8988T (cell line): ENCODE measurements at regions not wholly inside any gene's neighbourhood (a gene's known extent, or its start where the extent isn't known, plus 50 kb on each side); places are given as distances from the start of the nearest gene placed in this dataset.
"Not testable (repeated sequence)": the region's sequence is repeated elsewhere in the genome, so short reads cannot be mapped to it uniquely, and the experiment has no call there.

Source experiments
- DNase-seq: peaks from one replicate; pipeline ENCODE4 v3.0.0; 2011

DNA sequence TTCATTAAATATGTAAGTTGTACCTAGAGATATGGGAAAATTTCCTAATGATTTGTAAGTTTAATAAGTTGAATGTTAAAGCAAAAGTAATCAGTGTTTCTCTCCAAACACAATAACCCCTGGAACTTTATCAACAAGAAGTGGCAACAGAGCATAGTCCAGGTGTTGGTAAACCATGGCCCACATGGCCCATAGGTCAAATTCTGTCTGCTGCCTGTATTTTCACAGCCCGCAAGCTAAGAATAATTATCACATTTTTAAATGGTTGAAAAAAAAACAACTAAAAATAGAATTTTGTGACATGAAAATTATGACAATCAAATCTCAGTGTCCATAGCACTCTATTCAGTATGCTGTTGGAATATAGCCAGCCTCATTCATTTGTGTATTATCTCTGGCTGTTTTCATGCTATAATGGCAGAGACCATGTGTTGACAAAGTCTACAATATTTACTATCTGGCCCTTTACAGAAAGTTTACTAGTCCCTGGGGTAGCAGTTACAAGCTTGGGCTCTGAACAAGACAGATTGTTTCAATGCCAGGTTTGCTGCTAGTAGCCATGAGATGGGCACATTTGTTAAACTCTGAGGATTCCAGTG, 395.8 kb downstream of the GASK1B start:
- no peak for DNase-seq

GRCh38 chr4:157775971-157776370, 396.9 kb downstream of the GASK1B start:
- DNase-seq: no peak

DNA sequence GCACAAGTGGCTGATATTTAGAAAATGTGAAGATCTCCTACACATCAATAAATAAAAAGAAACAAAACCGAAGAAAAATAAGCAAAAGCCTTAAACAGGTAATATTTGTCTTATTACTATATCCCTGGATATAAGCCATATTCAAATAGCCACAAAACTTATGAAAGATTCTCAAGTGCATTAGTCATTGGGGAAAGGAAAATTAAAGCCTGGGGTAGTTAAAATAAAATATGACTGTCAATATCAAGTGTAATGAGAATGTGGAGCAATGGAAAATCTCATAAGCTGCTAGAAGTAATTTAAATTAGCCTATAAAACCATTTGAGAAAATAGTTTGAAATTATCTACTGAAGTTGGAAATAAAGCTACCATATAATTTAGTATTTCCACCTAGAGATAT, 399.9 kb downstream of the GASK1B start:
- no peak for DNase-seq

DNA sequence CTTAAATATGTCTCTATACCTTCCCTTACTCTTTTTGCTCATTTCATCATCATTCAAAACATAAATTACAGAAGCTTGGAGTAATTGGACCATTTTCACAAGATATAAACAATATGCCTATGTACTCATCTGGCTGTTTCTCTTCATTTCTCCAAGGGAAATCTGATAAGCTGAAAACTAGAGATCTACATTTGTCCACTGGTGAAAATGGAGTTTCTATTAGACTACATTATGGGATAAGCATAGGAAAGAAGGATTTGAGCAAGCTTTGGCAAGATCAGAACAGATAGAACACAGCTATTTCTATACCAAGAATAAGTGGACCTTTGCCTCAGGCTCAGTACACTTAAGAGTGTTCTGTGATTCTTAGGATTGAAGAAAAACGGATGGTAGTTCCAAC, 404.4 kb downstream of the GASK1B start:
- DNase-seq: no peak

- no peak for DNase-seq
Measured at GRCh38 chr4:157763490-157763889, 409.3 kb downstream of the GASK1B start.

DNA sequence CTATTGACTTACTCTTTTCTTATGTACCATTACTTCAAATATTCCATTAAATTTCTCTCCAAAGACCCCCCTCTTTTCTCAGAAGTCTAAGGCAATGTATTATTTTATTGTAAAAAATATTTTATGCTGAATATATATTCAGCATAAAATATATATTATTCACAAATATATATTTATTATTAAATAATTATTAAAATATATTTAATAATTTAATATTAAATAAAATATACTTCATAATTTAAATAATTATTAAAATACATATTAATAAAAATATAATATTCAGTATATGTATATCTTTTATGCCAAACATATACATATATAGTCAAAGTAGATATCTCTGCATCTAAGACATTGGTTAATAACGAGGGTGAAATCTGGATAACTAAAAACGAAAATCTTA, 418.4 kb downstream of the GASK1B start:
- DNase-seq: no peak

DNA sequence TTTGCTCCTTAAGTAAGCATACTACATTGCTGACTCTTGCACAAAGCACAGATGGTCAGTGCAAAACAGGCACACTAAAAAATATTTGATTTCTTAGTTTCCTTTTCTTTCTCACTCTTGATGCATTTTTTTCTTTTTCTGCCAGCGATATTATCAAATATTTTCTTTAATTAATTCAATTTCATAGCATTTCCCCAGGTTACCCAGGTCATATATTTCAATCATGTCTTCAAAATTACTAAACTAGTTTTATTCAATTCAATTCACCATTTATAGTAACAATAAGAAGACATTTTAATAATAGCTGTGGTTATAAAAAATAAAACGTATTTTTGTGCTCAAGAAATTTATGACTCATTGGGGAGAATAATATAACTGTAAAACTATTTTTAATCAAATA, 421.2 kb downstream of the GASK1B start:
- DNase-seq: no peak

DNA sequence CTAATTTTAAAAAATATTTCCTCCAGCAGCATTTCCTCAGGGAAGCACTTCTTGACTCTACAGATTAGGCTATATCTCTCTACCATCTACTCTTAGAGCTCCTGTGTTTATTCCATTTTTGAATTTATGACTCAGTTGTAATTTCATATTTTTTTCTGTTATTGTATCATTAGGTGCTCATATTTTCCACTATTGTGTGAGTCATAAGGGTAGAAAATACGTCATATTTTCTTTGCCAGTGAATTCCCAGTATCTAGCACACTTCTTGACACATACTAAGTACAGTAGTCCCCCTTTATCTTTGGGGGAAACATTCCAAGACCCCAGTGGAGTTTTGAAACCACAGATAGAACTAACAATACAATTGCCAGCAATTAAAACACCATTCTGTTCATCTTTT, 431.2 kb downstream of the GASK1B start:
- no peak for DNase-seq

DNA sequence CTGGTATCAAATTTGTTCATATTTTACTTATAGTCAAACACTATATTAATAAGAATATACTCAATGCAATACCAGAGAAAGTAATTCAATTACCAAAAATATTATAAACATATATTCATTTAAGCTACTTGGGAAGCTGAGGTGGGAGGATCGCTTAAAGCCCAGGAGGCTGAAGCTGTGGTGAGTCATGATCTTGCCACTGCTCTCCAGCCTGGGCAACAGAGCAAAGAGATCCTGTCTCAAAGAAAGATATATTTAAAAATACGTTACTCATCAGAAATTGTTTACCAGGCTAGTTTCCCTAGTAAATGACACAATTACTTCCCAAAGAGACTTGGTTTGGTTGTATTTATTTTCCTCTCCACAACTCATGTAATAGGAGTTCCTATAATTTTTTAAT, 433.6 kb downstream of the GASK1B start:
- no peak for DNase-seq

DNA sequence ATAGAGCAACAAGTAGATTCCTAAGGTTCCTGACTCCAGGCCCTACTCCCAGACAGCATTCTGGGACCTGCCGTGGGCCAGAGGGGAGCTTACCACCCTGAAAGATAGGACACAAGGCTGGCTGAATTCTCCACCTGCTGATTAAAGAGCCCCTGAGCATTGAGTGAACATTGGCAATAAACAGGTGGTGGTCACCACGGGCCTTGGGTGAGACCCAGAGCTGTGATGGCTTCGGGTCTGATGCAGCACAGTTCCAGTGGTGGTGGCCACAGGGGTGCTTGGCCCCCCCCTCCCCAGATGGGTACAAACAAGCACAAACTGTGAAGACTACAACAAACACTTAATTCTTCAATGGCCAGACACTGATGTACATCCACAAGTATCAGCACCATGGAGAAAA, 444.6 kb downstream of the GASK1B start:
- DNase-seq: no peak

GRCh38 chr4:157727163-157727562, 445.7 kb downstream of the GASK1B start:
- DNase-seq: no peak

- no peak for DNase-seq
Measured at GRCh38 chr4:157722146-157722545, 450.7 kb downstream of the GASK1B start.

- DNase-seq: no peak
Measured at GRCh38 chr4:157713342-157713741, 459.5 kb downstream of the GASK1B start.

- no peak for DNase-seq
Measured at GRCh38 chr4:157706155-157706554, 466.7 kb downstream of the GASK1B start.

- DNase-seq: no peak
Measured at GRCh38 chr4:157702831-157703230, 470.0 kb downstream of the GASK1B start.

DNA sequence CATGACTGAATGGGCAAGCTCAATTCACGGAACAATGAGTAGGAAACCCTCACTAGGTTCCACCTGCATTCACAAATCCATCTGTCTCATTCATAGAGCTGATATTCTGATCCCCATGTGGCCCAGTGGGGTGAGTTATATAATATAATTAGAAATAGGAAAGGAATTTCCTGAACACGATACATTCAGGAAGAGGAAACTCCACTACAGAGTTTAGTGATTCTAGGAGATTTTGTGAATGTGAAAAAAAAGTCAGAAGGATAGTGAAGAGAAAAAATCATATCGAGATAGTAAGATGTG, 471.2 kb downstream of the GASK1B start:
- no peak for DNase-seq

DNA sequence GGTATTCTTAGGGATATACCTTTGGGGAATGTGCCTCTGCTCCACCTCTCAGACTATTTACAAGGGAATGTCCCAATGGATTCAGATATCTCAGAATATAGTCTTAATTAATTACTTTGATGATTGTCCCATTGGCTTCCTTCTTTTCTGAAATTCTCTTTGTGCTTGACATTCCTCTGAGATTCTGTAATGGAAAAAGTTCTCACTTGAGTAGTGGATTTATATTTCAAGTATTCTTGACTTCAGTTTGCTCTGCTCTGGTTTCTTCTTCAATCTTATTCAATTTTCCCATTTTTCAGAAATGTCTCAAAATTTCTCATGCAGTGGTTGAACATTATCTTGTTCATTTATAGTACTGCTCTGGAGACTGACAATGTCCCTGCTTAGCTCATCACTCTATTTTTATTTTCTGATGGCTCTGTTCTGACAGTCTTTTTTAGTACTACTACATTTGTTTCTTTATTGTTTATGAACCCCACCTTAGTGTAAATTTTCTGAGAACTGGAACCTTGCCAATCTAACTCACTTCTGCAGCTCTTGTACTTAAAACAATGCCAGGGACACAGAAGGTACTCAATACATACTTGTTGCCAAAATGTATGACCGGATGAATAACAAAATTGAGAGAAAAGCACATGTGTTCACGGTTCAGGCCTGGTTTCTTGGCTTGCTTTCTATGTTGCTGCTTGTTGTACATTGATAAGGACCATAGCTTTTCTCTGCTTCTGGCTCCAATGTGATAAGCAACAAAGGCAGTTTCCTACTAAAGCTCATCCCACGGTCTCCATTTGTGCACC, 471.7 kb downstream of the GASK1B start:
- no peak for DNase-seq

- DNase-seq: no peak
Measured at GRCh38 chr4:157689476-157689875, 468.9 kb downstream of the GRIA2 start.

DNA sequence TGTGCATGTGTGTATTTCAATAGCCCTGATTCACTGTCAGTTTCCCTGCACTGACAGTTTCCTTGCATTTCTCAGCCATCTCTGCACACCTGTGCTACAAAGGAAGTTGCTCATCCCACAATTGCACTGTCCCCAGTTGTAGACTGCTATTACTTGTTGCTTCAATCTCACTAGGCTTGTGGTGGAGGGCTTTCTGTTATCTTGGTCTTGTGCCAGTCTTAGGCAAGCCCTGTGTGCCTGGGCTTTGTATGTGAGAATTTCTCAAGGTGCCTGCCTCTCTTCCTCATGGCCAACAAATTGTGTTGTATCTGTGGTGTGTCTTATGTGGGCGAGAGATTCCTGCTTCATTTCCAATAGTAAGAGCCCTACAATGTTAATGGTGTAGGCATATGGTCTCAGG, 467.4 kb downstream of the GRIA2 start:
- no peak for DNase-seq

DNA sequence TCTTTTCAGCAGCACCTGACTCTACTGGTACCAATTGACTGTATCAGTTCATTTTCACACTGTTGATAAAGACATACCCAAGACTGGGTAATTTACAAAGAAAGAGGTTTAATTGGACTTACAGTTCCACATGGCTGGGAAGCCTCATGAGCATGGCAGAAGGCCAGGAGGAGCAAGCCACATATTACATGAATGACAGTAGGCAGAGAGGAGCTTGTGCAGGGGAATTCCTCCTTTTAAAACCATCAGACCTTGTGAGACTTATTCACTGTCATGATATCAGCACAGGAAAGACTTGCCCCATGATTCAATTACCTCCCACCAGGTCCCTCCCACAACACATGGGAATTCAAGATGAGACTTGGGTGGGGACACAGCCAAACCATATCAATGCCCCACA, 458.8 kb downstream of the GRIA2 start:
- DNase-seq: not testable (repeated sequence)

GRCh38 chr4:157678478-157678877, 457.9 kb downstream of the GRIA2 start:
- no peak for DNase-seq

DNA sequence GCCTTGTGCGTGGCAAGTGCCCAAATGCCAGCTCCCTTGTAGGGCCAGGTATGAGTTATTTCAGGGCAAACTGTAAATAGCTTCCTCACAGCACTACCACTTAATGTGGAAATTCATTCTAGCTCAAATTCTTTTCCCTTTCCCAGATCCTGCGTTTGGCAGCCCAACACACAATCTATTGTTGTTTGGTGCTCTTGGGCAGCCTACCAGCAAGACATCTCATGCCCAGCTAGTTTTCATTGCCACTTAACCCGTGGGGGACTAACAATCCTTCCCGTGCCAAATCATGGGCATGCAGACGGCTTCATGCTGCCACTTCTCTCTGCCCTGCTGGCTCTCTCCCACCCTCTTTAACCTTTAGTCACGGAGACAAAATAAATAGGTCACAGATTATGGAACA, 454.2 kb downstream of the GRIA2 start:
- no peak for DNase-seq

DNA sequence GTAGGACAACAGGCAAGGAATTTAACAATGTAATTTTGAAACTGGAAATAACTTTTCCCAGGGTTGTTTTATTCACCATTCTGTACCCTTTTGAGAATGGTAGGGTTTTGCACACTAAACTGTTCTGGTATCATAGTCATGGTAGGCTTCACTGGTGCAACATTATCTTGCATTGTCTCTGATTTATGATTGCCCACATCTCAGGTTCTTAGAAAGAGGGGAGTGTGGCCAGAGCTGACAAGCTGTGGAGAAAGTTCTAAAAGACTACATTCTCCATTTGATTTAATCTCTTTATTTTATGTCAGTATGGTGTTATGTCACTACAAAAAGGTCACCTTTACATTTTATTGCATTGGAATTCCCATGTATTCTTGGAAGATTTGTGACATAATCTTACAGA, 447.3 kb downstream of the GRIA2 start:
- no peak for DNase-seq

- no peak for DNase-seq
Measured at GRCh38 chr4:157664726-157665125, 444.2 kb downstream of the GRIA2 start.
